ENCODE measurements at regions not wholly inside any gene's neighbourhood (a gene's known extent, or its start where the extent isn't known, plus 50 kb on each side); places are given as distances from the start of the nearest gene placed in this dataset.

DNA sequence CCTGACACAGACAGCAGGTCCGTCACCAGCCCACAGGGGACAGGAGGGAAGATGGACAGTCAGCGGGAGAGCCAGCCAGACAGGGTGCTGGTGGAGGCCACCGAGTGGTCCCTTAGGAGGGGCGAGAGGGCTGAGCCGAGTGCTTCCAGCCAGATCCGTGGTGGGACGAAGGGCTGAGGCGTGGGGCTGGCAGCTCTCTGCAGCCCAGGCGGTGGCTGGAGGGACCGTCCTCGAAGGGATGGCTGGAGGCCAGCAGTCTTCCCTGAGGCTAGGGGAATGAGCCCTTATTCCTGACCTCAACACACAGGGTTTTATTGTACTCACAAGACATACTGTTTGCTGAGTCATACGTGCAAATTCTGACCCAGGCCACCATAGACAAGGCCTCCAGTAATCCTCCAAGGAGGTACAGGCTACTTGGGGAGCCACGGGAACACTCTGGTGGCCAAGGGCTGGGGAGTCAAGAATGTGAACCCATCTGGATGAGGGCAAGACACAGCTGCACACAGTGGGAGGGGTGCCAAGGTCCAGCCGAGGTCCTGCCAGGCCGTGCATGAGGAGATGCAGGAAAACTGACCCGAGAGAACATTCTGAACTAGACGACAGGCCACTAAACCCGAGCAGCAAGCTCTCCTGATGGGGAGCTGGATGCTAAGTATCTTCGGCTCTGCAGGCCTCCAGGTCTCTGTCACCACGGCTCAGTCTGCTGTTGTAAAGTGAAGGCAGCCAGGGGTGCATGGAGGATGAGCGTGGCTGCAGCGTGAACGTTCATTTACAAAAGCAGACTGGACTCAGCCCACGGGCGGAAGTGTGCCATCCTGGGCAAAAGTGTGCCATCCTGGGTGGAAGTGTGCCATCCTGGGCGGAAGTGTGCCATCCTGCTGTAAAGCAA is 242.5 kb downstream of the TTLL2 start:
- DNase-seq (ENCODE audit: low read depth, low spot score) = no peak
- TF ChIP-seq, protein P1, sequence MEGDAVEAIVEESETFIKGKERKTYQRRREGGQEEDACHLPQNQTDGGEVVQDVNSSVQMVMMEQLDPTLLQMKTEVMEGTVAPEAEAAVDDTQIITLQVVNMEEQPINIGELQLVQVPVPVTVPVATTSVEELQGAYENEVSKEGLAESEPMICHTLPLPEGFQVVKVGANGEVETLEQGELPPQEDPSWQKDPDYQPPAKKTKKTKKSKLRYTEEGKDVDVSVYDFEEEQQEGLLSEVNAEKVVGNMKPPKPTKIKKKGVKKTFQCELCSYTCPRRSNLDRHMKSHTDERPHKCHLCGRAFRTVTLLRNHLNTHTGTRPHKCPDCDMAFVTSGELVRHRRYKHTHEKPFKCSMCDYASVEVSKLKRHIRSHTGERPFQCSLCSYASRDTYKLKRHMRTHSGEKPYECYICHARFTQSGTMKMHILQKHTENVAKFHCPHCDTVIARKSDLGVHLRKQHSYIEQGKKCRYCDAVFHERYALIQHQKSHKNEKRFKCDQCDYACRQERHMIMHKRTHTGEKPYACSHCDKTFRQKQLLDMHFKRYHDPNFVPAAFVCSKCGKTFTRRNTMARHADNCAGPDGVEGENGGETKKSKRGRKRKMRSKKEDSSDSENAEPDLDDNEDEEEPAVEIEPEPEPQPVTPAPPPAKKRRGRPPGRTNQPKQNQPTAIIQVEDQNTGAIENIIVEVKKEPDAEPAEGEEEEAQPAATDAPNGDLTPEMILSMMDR (IDR thresholded peaks at IDR 0.05; ENCODE audit: insufficient read depth, low read length, missing control alignments) = no peak
- POLR2A ChIA-PET = no interaction called here
- no peak overlapping the region for H3K4me3 ChIP-seq (ENCODE audit: low read depth, low read length)
- CTCF ChIA-PET = no interaction called here

DNA sequence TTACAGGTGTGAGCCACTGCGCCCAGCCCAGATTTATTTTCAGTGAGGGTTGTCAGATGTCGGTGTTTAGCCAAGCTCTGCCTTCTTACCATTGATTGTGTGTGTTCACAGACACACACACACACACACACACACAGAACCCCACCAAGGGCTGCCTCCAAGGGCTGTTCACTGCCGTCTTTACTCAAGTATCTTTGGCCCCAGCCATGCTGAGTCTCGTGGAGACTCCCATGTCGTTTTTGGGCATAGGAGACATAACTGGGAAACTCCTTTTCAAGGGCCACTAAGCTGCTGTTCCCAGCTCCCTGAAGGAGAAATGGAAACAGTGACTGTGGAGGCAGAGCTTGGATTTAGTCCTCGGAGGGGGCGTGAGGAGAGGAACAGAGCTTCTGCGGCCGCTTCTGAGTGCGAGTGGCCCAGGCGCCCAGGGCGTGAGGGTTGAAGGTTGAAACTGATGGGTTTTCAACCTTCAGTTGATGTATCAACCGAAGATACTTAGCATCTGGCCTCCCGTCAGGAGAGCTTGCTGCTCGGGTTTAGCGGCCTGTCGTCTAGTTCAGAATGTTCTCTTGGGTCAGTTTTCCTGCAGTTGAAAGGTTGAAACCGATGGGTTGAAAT is 243.6 kb downstream of the TTLL2 start:
- TF ChIP-seq, protein P1 (IDR thresholded peaks at IDR 0.05; ENCODE audit: insufficient read depth, low read length, missing control alignments) = no peak
- ChIA-PET POLR2A (no interaction called here), CTCF (no interaction called here)
- DNase-seq (ENCODE audit: low read depth, low spot score) = no peak
- H3K4me3 ChIP-seq (ENCODE audit: low read depth, low read length) = no peak overlapping the region

- POLR2A ChIA-PET = no interaction called here
- no peak for DNase-seq (ENCODE audit: low read depth, low spot score)
- TF ChIP-seq, protein P1 (IDR thresholded peaks at IDR 0.05; ENCODE audit: insufficient read depth, low read length, missing control alignments) = no peak
- CTCF ChIA-PET = no interaction called here
- no peak overlapping the region for H3K4me3 ChIP-seq (ENCODE audit: low read depth, low read length)
Observed at GRCh38 chr6:167569041-167569805, 244.3 kb downstream of the TTLL2 start.

GRCh38 chr6:167569879-167570278 is 245.0 kb downstream of the TTLL2 start:
- TF ChIP-seq, protein P1 (IDR thresholded peaks at IDR 0.05; ENCODE audit: insufficient read depth, low read length, missing control alignments) = no peak
- POLR2A ChIA-PET = no interaction called here
- no peak overlapping the region for H3K4me3 ChIP-seq (ENCODE audit: low read depth, low read length)
- DNase-seq (ENCODE audit: low read depth, low spot score) = no peak
- CTCF ChIA-PET = no interaction called here

DNA sequence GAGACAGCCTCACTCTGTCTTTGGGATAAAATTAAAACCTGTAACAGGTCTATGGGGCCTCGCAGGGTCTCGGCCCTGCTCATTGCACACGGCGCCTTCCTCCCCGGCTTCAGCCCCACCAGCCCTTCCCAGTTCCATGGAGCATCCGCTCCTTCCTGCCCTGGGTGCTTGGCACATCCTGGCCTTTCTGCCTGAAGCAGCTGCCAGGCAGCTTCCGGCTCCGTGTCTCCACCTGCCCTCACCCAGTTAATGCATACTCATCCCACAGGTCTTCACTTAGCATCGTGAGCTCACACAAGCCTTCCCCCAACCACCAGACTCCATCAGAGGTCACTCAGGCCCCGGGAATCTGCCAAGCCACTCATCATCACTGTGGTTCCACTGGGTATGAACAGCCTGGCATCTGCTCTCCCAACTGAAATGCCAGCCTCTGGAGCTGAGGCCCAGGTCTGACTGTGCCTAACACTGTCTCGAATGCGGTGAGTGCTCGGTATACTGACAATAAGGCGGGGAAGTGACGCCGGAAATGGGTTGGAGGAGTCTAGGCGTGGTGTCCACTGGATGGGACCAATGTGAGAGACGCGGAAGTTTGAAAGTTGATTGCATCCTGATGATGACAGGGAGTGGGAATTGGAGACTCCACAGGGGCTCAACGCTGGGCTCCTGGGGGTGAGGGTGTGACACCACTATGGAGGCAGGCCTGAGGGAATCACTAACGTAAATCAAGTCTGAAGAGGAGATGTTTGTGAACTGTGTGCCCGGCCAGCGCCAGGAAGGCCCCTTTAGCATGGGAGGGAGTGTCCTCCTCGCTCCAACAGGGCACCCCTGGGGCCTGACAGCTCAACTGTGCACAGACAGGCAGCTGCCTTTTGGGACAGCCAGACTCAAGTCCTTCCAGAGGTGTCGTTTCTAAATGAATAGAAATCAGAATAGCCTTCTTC is 245.8 kb downstream of the TTLL2 start:
- no peak overlapping the region for H3K4me3 ChIP-seq (ENCODE audit: low read depth, low read length)
- CTCF ChIA-PET = no interaction called here
- no peak for DNase-seq (ENCODE audit: low read depth, low spot score)
- TF ChIP-seq, protein P1 (IDR thresholded peaks at IDR 0.05; ENCODE audit: insufficient read depth, low read length, missing control alignments) = no peak
- POLR2A ChIA-PET = no interaction called here

Data from AG04449 (cell line).